Natural killer cell treated with Interleukin-12 subunit alpha and Interleukin-12 subunit beta and Interleukin-15 and Interleukin-18, amount 100 ng/mL, for 72 hours (primary cell): ENCODE measurements at regions not wholly inside any gene's neighbourhood (a gene's known extent, or its start where the extent isn't known, plus 50 kb on each side); places are given as distances from the start of the nearest gene placed in this dataset.

Experiments
- ATAC-seq, 2 donors: fragments of 150-1000 bp; cut with Tn5 transposase in 1 of 2; sonication (Bioruptor Pico), chemical (Tn5 transposase) in 1 of 2; 2 replicates each; pipeline ENCODE4 v1.10.0; 2021
- DNase-seq: peaks from one replicate; pipeline ENCODE4 v3.0.0; 2022; ENCODE audit warnings: low spot score
- H3K27ac Mint-ChIP-seq, 2 donors: 1 replicate in 1 of 2; 2 replicates in 1 of 2; pipeline ENCODE4 v1.8.0; 2022; ENCODE audit warnings: mixed read lengths in 2 of 2, mild to moderate bottlenecking in 1 of 2, moderate library complexity in 1 of 2
- H3K27me3 Mint-ChIP-seq, 2 donors: 1 replicate in 1 of 2; 2 replicates in 1 of 2; pipeline ENCODE4 v1.8.0; 2022; ENCODE audit warnings: mixed read lengths in 2 of 2
- H3K36me3 Mint-ChIP-seq: one replicate; pipeline ENCODE4 v1.8.0; 2022; ENCODE audit warnings: mixed read lengths
- H3K4me1 Mint-ChIP-seq, 2 donors: 1 replicate in 1 of 2; 2 replicates in 1 of 2; pipeline ENCODE4 v1.8.0; 2022; ENCODE audit warnings: low read depth in 2 of 2, mixed read lengths in 2 of 2, mild to moderate bottlenecking in 1 of 2
- H3K4me3 Mint-ChIP-seq: one replicate; pipeline ENCODE4 v1.8.0; 2022; ENCODE audit warnings: mixed read lengths
- H3K9me3 Mint-ChIP-seq: 2 replicates; pipeline ENCODE4 v1.8.0; 2022; ENCODE audit warnings: mixed read lengths

DNA sequence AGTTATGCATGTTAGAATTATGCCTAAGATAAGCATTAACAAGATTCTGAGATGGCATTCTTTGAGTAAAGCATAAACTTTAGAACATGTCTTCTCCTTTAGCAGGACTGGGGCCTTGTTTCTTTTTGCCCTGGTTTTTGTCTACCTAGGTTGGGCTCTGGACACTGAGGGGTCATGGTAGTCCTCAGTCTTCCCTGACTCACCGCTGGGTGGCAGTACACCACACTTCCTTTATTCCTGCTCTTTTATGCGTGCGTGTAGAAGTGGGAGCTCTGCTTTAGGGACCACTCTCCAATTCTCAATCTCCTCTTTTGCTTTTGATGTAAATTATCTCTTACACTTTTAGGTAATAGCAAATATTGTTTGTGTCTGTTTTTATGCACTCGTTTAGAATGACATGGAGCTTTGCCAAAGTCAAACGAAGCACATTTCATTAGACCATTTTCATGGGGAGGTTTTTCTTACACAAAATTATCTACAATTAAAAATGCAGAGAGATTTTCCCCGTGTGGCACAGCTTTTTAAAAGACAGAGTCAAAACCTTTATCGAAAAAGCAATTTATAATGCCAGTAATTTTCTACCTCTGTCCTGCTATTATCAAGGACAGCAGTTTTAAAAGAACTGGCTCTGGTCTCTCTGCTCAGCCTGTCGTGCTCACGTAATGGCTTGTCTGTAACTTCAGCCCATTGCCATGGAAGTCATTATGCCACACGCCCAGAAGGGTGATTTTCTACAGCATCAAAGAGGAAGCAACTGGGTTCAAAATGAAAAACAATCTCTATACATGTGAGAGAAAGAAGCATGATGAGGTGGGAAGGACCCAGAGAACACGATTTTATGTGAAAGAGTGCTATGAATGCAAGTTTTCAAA lies 413.9 kb downstream of the COG6 start:
- H3K36me3 Mint-ChIP-seq: no peaks in the 10 kb centered on the region
- peaks cover 0 to 6% of the 10 kb centered on the region in 2 donors for H3K4me1 Mint-ChIP-seq
- H3K27me3 Mint-ChIP-seq: no peaks in the 10 kb centered on the region
- ATAC-seq: peak; percentile 70 to 82
- no peak for DNase-seq
- H3K27ac Mint-ChIP-seq: peak overlapping the region in 1 of 2 donors; percentile 60
- H3K9me3 Mint-ChIP-seq: no peaks in the 10 kb centered on the region
- no peak overlapping the region for H3K4me3 Mint-ChIP-seq

DNA sequence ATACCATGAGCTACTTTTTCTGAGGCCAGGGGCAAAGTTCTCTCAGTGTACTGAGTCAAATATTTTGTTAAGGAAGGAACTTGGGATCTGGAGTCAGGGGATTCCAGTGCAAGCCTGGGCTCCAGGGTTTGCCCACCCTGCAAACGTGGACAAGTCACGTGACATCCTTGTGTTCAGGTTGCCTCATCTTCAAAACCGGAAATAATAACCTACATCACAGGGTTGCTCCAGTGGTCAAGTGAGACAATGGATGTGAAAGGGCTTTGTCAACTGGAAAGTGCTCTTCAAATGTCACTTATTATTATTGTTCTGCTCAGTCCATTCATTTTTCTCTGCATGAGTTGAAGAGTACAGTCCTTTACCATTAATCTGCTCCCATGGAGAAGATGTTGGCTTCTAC lies 414.9 kb downstream of the COG6 start:
- DNase-seq (no peak), ATAC-seq (no peak)
- Mint-ChIP-seq H3K4me1 (peaks cover 0 to 6% of the 10 kb centered on the region in 2 donors), H3K27ac (no peak overlapping the region), H3K36me3 (no peaks in the 10 kb centered on the region), H3K4me3 (no peak overlapping the region), H3K9me3 (no peaks in the 10 kb centered on the region), H3K27me3 (no peaks in the 10 kb centered on the region)

DNA sequence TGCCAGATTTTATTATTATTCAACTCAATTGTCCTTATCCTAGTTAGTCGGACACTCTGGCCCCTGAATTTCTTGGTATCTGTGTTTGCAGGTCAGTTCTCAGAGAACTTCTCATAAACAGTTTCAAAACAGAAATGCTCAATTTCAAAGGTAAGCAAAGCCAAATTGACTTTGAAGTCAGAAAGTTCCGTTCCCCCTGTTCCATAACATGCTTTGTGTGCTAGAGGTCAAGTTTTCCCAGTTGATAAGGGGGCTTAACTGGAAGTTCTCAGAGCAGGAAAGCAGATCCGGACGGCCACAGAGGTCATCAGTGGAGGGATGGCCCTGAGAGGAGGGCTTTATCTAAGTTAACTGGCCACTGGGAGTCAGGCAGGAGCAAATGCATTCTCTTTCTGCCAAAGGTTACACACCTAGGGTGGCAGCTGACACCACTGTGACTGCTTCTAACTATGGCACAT lies 417.2 kb downstream of the COG6 start:
- Mint-ChIP-seq H3K4me3 (no peak overlapping the region), H3K36me3 (no peaks in the 10 kb centered on the region), H3K4me1 (peaks cover 0 to 6% of the 10 kb centered on the region in 2 donors), H3K9me3 (no peaks in the 10 kb centered on the region), H3K27ac (no peak overlapping the region), H3K27me3 (peaks cover 2 to 4% of the 10 kb centered on the region in 2 donors)
- ATAC-seq (no peak), DNase-seq (no peak)

DNA sequence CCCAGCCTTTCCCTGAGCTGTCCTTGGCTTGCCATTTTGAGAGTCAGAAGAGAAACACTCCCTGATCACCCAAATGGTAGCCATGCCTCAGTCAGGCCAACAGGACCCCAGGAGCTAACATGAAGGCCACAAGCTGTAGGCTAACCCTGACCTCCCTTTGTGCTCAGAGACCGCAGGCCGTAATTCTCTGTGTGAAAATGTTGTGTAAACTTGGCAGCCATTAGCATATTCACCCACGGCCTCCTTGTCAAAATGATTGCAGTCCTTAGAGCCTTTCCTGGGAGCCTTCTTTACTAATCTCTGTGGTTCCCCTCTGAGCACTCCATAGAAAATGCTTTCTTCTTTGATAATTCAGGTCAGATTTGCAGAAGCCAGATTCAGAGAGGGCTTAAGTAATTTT lies 418.9 kb downstream of the COG6 start:
- peaks cover 0 to 3% of the 10 kb centered on the region in 2 donors for H3K4me1 Mint-ChIP-seq
- no peaks in the 10 kb centered on the region for H3K36me3 Mint-ChIP-seq
- H3K27ac Mint-ChIP-seq: no peak overlapping the region
- no peak for DNase-seq
- H3K27me3 Mint-ChIP-seq: peaks cover 8 to 10% of the 10 kb centered on the region in 2 donors
- H3K9me3 Mint-ChIP-seq: no peaks in the 10 kb centered on the region
- no peak overlapping the region for H3K4me3 Mint-ChIP-seq
- no peak for ATAC-seq

DNA sequence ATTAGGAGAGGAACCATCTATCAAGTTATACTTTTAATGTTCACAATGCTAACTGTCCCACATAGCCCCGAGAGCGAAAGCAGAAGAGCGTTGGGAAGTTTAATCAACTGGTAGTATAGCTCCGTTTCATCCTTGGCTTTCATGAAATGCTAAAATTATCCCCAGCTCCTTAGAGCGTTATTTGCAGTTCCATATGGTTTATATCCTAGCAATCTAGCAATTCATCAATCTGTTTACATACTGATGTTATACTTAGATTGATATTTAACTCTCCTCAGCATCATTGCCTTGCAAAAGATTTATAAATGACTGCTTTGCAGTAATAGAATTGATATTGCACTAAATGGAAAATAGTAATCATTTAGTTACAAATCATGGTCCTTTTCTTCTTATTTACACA lies 419.8 kb downstream of the COG6 start:
- peaks cover 8 to 10% of the 10 kb centered on the region in 2 donors for H3K27me3 Mint-ChIP-seq
- H3K27ac Mint-ChIP-seq: no peak overlapping the region
- no peaks in the 10 kb centered on the region for H3K9me3 Mint-ChIP-seq
- DNase-seq: no peak
- H3K4me1 Mint-ChIP-seq: no peaks in the 10 kb centered on the region
- no peak for ATAC-seq
- no peaks in the 10 kb centered on the region for H3K36me3 Mint-ChIP-seq
- H3K4me3 Mint-ChIP-seq: no peak overlapping the region

DNA sequence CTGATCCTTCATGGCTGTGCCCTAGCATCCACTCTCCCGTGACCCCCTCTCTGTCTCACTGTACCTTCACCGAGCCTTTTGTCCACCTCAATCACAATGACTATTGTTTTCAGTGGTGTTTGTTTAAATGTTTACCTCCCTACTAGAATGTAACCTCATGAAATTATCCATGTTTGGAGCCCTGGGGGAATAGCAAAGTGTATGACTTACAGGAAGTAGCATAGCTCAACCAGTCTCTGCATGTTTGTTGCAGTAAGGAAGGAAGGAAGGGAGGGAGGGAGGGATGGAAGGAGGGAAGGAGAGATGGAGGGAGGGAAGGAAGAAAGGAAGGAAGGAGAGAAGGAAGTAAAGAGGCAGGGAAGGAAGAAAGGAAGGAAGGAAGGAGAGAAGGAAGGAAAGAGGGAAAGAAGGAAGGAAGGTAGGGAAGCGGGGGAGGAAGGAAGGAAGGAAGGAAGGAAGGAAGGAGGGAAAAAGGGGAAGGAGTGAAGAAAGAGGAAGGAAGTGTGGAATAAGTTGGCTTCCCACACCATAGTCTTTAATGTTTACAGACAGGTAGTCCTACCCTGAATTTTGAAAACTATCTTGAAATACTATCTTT lies 421.4 kb downstream of the COG6 start:
- ATAC-seq (no peak), DNase-seq (no peak)
- Mint-ChIP-seq H3K9me3 (no peaks in the 10 kb centered on the region), H3K4me1 (no peaks in the 10 kb centered on the region), H3K27me3 (peaks cover 8 to 10% of the 10 kb centered on the region in 2 donors), H3K36me3 (no peaks in the 10 kb centered on the region), H3K4me3 (no peak overlapping the region), H3K27ac (no peak overlapping the region)

DNA sequence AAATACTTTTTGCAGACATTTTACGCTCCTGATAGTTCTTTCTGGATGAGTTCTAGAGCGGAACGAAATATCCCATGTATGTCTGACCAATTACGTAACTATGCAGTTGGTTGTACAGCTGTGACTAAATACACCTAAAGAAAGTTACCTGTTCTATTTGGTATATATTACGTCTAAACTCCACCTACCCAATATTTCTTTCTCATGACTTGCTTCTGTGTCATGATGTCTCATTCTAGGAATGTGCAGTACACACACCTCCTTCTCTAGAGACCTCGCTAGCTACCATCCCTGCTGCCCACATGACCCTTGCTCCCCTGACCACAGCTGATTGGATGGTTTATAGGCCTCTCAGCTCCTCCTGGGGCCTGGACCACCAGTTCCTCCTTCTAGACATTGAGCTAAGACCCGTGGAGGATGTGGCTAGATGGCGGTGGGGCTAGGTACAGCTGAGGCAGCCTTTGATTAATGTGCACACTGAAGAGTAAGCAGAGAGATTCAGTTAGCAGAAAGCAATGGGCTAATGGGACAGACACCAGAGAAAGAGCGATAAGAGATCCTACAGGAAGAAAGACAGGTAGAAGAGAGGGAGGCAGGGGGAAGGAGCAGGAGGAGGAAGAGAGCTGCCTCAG lies 422.1 kb downstream of the COG6 start:
- no peaks in the 10 kb centered on the region for H3K36me3 Mint-ChIP-seq
- DNase-seq: no peak

DNA sequence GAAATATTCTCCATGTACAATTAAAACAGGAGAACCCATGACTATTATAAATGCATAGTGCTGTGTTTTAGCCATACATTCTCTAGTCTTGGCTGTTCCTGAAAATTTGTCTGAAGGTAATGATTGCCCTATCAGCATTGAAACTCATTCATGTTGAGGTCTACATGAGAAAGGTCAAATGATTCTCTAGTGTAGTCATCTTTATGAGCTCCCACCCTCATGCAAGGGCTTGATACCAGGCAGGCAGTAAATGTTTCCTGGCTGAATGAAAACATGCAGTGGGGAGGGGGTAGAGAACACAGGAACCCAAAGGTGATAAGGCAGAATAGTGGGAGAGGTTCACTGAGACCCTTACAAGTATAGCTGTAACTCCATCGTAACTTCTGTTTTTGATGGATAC lies 424.3 kb downstream of the COG6 start:
- H3K4me3 Mint-ChIP-seq: no peak overlapping the region
- no peaks in the 10 kb centered on the region for H3K9me3 Mint-ChIP-seq
- H3K4me1 Mint-ChIP-seq: no peaks in the 10 kb centered on the region
- no peaks in the 10 kb centered on the region for H3K36me3 Mint-ChIP-seq
- ATAC-seq (no peak), DNase-seq (no peak)
- no peak overlapping the region for H3K27ac Mint-ChIP-seq
- H3K27me3 Mint-ChIP-seq: peaks cover 8 to 10% of the 10 kb centered on the region in 2 donors

More for the DNA sequence above, 422.1 kb downstream of the COG6 start:
- no peak for ATAC-seq
- H3K27me3 Mint-ChIP-seq: peaks cover 8 to 10% of the 10 kb centered on the region in 2 donors
- H3K9me3 Mint-ChIP-seq: no peaks in the 10 kb centered on the region
- H3K4me1 Mint-ChIP-seq: no peaks in the 10 kb centered on the region
- no peak overlapping the region for H3K4me3 Mint-ChIP-seq
- H3K27ac Mint-ChIP-seq: no peak overlapping the region

DNA sequence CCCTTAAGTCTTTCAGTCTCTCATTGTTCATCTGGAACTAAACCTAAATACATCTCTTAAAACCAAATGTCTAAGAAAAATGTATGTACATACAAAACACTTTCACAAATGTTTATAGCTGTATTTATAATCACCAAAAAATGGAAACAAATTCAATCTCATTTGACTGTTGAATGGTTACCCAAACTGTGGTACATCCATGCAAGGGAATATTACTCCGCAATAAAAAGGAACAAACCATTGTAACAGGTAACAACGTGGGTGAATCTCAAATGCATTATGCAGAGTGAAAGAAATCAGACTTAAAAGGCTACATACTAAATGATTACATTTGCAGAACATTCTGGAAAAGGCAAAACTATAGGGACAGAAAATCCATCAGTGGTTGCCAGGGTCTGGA lies 425.2 kb downstream of the COG6 start:
- Mint-ChIP-seq H3K4me3 (no peak overlapping the region), H3K27ac (no peak overlapping the region), H3K36me3 (no peaks in the 10 kb centered on the region), H3K9me3 (no peaks in the 10 kb centered on the region), H3K4me1 (no peaks in the 10 kb centered on the region), H3K27me3 (peaks cover 8 to 10% of the 10 kb centered on the region in 2 donors)
- DNase-seq: no peak
- ATAC-seq: no peak

DNA sequence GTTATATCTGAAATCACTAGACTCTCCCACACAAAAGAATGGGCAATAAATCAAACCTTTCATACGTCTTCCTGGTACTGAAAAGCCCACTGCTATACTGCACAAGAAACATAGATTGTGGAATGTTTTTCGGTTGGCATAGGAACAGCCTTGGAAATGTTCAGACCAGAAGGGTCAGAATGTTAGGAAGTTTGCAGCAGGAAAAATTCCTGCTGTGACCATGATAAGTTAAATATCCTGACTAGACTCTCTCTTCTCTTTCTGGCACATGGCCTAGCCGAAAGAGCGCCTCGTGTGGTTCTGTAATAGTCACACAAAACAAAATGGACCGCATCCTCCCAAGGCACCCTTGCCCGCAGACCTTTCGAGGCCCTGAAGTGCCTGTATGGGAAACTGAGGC lies 427.2 kb downstream of the COG6 start:
- Mint-ChIP-seq H3K4me3 (no peak overlapping the region), H3K27me3 (peaks cover 4 to 9% of the 10 kb centered on the region in 2 donors), H3K36me3 (no peaks in the 10 kb centered on the region), H3K4me1 (no peaks in the 10 kb centered on the region), H3K27ac (no peak overlapping the region), H3K9me3 (no peaks in the 10 kb centered on the region)
- DNase-seq (no peak), ATAC-seq (no peak)

DNA sequence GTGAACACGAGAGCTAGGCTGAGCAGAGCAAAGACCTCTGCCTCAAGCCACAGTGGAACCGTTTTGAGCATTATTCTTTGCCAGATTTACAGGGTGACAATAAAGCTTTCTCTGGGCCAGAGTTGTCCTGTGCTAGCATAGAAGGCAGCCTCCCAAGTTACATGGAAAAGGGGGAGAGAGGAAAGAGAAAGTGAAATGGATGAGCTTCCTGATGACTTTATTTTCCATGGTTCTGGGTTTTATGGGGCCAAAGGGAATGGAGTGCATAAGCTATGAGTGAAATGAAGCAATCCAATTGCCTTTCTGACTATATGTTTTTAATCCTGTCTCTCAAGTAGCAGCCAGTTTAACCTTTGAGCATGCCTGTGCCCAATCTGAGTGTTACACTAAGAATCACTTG lies 428.4 kb downstream of the COG6 start:
- no peak overlapping the region for H3K4me3 Mint-ChIP-seq
- no peaks in the 10 kb centered on the region for H3K4me1 Mint-ChIP-seq
- peaks cover under 1 to 4% of the 10 kb centered on the region in 2 donors for H3K27me3 Mint-ChIP-seq
- no peak for ATAC-seq
- H3K36me3 Mint-ChIP-seq: no peaks in the 10 kb centered on the region
- DNase-seq: no peak
- no peak overlapping the region for H3K27ac Mint-ChIP-seq
- no peaks in the 10 kb centered on the region for H3K9me3 Mint-ChIP-seq

DNA sequence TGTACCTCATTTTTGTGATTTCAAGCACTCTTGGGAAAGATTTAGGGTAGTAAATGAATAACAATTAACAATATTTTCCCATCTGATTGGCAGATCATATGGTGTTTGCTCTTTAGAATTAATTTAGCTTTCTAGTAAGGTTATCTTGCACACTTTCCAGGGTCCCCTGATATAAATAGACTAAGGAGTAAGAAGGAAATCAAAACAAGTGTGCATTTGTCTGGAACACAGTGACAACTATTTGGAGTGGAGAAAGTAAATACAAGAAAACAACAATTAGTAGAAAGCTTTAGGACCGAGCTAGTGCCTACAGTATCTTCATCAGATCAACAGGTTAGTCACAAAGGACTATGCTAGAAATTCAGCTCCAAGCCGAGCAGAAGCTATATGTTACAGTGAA lies 429.5 kb downstream of the COG6 start:
- H3K4me1 Mint-ChIP-seq: no peaks in the 10 kb centered on the region
- H3K9me3 Mint-ChIP-seq: no peaks in the 10 kb centered on the region
- ATAC-seq (no peak), DNase-seq (no peak)
- H3K27me3 Mint-ChIP-seq: peaks cover 0 to 5% of the 10 kb centered on the region in 2 donors
- H3K36me3 Mint-ChIP-seq: no peaks in the 10 kb centered on the region
- no peak overlapping the region for H3K27ac Mint-ChIP-seq
- H3K4me3 Mint-ChIP-seq: no peak overlapping the region

DNA sequence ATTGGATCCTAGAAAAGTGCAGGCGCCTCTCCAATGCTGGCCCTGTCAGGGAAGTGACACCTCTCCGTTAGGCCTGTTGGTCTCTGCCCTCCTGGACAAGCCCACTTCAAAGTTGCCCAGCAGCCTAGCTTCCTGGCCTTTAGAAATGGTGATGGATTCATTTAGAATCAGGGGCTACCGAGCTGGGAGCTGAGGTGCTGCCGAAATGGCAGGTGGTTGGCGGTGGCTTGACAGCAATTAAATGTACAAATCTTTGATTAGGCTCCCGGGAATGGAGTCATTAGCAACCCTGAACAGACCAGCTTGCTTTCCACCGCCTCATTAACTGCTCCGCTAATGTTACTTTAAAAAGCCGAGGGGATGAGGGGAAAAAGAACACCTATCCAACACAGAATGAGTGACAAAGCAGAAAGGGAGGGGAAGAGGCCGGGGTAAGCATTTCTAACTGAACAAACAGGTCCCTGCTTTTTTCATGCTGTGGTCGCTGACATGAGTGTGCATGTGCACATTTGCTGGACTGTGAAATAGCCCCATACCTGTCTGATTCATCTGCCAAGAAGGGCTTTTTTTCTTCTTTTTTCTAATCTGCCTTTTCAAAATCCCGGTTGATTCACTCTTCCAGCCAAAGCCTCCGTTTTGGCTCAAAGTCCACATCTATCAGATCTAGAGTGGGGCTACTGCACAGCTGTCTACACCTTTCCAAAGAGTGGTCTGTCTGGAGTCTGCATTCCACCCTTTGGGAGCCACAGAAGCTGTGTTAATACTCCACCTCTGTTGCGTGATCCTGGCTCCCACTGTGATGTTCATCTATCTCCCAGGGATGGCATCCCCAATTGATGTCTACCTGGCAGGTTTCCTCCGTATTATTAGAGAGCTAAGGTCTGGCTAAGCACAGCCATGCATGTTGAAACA lies 431.9 kb downstream of the COG6 start:
- Mint-ChIP-seq H3K4me3 (no peak overlapping the region), H3K36me3 (no peaks in the 10 kb centered on the region), H3K4me1 (no peaks in the 10 kb centered on the region), H3K9me3 (no peaks in the 10 kb centered on the region), H3K27me3 (peaks cover 0 to 5% of the 10 kb centered on the region in 2 donors), H3K27ac (no peak overlapping the region)
- ATAC-seq (no peak), DNase-seq (no peak)
